Esophagus muscularis mucosa (tissue), 3 donors: ENCODE measurements at regions not wholly inside any gene's neighbourhood (a gene's known extent, or its start where the extent isn't known, plus 50 kb on each side); places are given as distances from the start of the nearest gene placed in this dataset.

Experiments used
- POLR2AphosphoS5 ChIP-seq, 2 donors: sonication (generic); formaldehyde crosslinking; IDR thresholded peaks; one replicate each; pipeline ENCODE4 v1.6.1; 2017; ENCODE audit warnings: antibody characterized with exemption in 2 of 2
- TF ChIP-seq, protein P1 (sequence below), 3 experiments: fragments of 200-600 bp in 2 of 3; fragments of 450-650 bp in 1 of 3; sonication (generic) in 2 of 3; IDR thresholded peaks; one replicate each; pipeline ENCODE4 v1.5.1; 2017 to 2019; ENCODE audit warnings: antibody characterized with exemption in 3 of 3, mild to moderate bottlenecking in 2 of 3, moderate library complexity in 1 of 3

DNA sequence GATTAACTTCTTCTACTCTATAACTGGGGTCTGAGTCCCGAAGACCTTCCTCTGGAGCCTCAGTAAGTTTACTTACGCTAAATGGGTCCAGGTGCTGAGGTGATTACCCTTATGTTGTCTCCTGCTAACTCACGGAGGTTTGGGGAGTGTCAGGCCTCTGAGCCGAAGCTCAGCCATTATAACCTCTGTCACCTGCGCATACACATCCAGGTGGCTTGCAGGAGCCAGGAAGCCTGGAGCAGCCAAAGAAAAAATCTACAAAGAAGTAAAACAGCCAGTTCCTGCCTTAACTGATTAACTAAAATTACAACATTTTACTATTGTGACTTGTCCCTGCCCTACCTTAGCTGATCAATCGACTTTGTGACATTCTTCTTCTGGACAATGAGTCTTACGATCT is 350.7 kb downstream of the GLRX3 start:
- TF ChIP-seq, protein P1, sequence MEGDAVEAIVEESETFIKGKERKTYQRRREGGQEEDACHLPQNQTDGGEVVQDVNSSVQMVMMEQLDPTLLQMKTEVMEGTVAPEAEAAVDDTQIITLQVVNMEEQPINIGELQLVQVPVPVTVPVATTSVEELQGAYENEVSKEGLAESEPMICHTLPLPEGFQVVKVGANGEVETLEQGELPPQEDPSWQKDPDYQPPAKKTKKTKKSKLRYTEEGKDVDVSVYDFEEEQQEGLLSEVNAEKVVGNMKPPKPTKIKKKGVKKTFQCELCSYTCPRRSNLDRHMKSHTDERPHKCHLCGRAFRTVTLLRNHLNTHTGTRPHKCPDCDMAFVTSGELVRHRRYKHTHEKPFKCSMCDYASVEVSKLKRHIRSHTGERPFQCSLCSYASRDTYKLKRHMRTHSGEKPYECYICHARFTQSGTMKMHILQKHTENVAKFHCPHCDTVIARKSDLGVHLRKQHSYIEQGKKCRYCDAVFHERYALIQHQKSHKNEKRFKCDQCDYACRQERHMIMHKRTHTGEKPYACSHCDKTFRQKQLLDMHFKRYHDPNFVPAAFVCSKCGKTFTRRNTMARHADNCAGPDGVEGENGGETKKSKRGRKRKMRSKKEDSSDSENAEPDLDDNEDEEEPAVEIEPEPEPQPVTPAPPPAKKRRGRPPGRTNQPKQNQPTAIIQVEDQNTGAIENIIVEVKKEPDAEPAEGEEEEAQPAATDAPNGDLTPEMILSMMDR (IDR thresholded peaks at IDR 0.05): no peak
- no peak for TF ChIP-seq POLR2AphosphoS5 (IDR thresholded peaks at IDR 0.05)
